Inflammatory macrophage treated with lipopolysaccharide for 1 hour (primary cell): ENCODE measurements at regions not wholly inside any gene's neighbourhood (a gene's known extent, or its start where the extent isn't known, plus 50 kb on each side); places are given as distances from the start of the nearest gene placed in this dataset.
A peak's percentile ranks its signal among the peaks of the same experiment; 100 is the strongest.

ENCODE experiments used
- DNase-seq, 2 donors: peaks; one replicate each; pipeline ENCODE4 v3.0.0-alpha.2; 2020 to 2022

- DNase-seq = no peak
These were observed 72.3 kb downstream of the FAM76B start for GRCh38 chr11:95717314-95717713.

GRCh38 chr11:95716266-95716665, 73.3 kb downstream of the FAM76B start:
- DNase-seq = no peak

- no peak for DNase-seq
These were observed 73.8 kb downstream of the FAM76B start for GRCh38 chr11:95715777-95716241.

- DNase-seq = no peak
These were observed 74.5 kb downstream of the FAM76B start for GRCh38 chr11:95714843-95715776.

- DNase-seq = no peak
These were observed 76.2 kb downstream of the FAM76B start for GRCh38 chr11:95713428-95713827.

- DNase-seq = no peak
These were observed 77.7 kb downstream of the FAM76B start for GRCh38 chr11:95711945-95712221.

- no peak for DNase-seq
These were observed 78.2 kb downstream of the FAM76B start for GRCh38 chr11:95711162-95711944.

- no peak for DNase-seq
These were observed 80.9 kb downstream of the FAM76B start for GRCh38 chr11:95708681-95709080.

GRCh38 chr11:95706974-95707387, 82.6 kb downstream of the FAM76B start:
- DNase-seq = no peak

- DNase-seq = peak; percentile 69 to 95
These were observed 84.0 kb downstream of the FAM76B start for GRCh38 chr11:95705485-95706124.

GRCh38 chr11:95704865-95705264, 84.7 kb downstream of the FAM76B start:
- no peak for DNase-seq

- DNase-seq = no peak
These were observed 86.5 kb downstream of the FAM76B start for GRCh38 chr11:95703049-95703448.

- DNase-seq = no peak
These were observed 87.1 kb downstream of the FAM76B start for GRCh38 chr11:95702526-95702925.

- peak; percentile 50 to 66 for DNase-seq
These were observed 89.1 kb downstream of the FAM76B start for GRCh38 chr11:95700471-95700817.

- DNase-seq = peak; percentile 37 to 48
These were observed 89.7 kb downstream of the FAM76B start for GRCh38 chr11:95699631-95700470.

- DNase-seq = peak; percentile 65 to 89
These were observed 90.7 kb downstream of the FAM76B start for GRCh38 chr11:95698676-95699557.

GRCh38 chr11:95697614-95698408, 91.8 kb downstream of the FAM76B start:
- DNase-seq = peak; percentile 95 to 99

- no peak for DNase-seq
These were observed 94.4 kb downstream of the FAM76B start for GRCh38 chr11:95695181-95695580.

- no peak for DNase-seq
These were observed 96.3 kb downstream of the FAM76B start for GRCh38 chr11:95693298-95693697.

- no peak for DNase-seq
These were observed 96.9 kb downstream of the FAM76B start for GRCh38 chr11:95692526-95693260.
